ENCODE measurements at regions not wholly inside any gene's neighbourhood (a gene's known extent, or its start where the extent isn't known, plus 50 kb on each side); places are given as distances from the start of the nearest gene placed in this dataset.
"Not testable (repeated sequence)": the region's sequence is repeated elsewhere in the genome, so short reads cannot be mapped to it uniquely, and the experiment has no call there.

GRCh38 chr15:56568466-56569167 lies 103.7 kb upstream of the MNS1 start:
- DNase-seq (ENCODE audit: low read depth in 2 of 2) = no peak

DNA sequence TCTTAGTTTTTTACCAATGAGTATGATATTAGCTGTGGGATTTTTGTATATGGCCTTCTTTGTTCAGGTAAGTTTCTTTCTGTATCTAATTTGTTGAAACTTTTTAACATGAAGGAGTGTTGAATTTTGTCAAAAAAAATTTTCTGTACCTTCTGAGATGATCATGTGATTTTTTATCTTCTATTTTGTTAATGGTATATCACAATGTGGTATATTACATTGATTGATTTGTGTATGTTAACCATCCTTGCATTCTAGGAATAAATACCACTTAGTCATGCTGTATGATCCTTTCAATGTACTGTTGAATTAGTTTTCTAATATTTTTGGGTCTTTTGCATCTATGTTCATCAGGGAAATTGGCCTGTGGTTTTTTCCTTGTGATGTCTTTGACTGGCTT lies 92.5 kb upstream of the MNS1 start:
- DNase-seq (ENCODE audit: low read depth in 2 of 2) = no peak

DNA sequence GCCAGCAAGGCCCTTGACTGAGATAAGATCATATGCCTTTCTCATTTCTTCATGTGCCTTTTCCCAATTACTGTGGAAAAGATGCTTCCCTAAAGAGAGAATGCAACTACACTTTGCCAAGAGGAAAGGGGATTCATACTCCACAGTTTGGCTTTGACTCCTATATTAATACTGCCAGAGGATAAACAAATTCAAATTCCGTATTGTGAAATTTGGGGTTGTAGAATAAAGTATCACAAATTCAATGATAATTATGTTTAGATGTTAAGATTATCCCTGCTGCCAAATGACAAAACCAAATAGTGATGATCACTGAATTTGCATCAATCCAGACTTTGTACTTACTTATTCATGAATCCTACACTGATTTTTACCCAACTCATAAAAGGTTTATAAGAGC lies 88.5 kb upstream of the MNS1 start:
- no peak for DNase-seq (ENCODE audit: low read depth in 2 of 2)

DNA sequence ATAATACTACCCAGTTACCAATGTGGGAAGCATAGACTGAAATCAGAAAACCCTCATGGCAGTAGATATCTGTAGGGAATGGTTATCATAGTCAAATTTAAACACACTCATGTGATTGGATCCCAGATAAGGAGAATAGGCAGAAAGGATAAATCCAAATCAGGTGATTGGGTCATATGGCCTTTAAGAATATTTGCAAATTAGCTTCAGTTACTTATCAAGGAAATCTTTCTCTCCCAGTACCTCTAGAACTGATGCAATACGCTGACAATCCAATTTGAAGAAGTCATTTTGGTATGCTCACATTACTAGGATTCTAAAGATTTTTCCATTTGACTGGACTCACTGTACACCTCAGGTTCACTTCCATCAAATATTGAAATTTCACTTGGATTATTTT lies 87.7 kb upstream of the MNS1 start:
- no peak for DNase-seq (ENCODE audit: low read depth in 2 of 2)

GRCh38 chr15:56540570-56540969 lies 75.6 kb upstream of the MNS1 start:
- not testable (repeated sequence) for DNase-seq (ENCODE audit: low read depth in 2 of 2)

- DNase-seq (ENCODE audit: low read depth in 2 of 2) = not testable (repeated sequence)
Measured at GRCh38 chr15:56540157-56540556, 75.2 kb upstream of the MNS1 start.

- no peak for DNase-seq (ENCODE audit: low read depth in 2 of 2)
Measured at GRCh38 chr15:56538901-56539545, 74.1 kb upstream of the MNS1 start.

DNA sequence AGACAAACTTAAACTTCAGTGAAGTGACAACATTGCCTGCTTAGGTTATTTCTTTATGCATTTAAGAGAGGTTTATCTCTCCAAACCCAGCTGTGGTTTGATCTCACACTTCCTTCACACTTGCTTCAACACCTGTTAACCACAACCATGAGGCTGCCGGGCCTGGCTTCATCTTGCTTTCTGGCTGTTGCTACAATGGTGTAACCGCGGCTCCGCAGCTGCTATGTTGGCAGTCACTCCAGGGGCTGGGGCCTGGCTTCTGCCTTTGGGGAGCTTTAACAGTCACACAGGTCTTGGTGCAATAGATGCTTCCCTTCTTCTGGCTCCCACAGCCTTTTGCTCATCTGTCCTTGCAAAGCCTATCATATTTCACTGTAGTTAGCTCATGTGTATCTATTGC lies 72.9 kb upstream of the MNS1 start:
- DNase-seq (ENCODE audit: low read depth in 2 of 2) = peak; percentile 4 to 14

- DNase-seq (ENCODE audit: low read depth in 2 of 2) = no peak
Measured at GRCh38 chr15:56534728-56535127, 69.8 kb upstream of the MNS1 start.

DNA sequence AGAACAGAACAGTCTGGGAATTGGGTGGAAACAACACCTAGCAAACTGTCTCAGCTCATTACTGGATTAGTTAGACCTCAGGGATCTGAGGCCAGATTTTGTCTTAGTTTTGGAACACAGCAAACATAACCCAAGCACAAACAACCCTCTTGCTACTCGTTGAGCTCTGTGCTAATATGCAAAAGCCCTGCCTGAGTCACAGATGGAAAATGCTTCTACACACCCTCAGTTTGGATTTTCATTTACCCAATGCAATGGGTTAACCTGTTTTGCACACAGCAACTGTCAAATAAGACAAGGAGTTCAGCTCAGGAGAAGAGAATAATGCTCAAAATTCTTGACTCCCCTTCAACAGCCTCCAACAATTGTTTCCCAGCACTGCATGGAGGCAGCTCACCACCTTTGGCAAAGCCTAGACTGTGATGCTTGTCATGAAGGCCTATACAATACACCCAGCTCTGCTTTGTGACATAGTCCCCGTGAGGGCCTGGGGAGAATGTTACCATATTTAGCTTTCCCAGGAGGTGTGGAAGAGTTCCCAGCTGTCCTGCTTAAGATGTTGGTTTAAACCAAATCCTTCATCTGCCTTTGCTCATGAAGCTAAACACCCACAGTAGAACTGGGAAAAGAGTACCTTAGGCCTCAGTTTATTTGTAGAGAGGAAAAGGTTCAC lies 68.9 kb upstream of the MNS1 start:
- DNase-seq (ENCODE audit: low read depth in 2 of 2) = no peak

DNA sequence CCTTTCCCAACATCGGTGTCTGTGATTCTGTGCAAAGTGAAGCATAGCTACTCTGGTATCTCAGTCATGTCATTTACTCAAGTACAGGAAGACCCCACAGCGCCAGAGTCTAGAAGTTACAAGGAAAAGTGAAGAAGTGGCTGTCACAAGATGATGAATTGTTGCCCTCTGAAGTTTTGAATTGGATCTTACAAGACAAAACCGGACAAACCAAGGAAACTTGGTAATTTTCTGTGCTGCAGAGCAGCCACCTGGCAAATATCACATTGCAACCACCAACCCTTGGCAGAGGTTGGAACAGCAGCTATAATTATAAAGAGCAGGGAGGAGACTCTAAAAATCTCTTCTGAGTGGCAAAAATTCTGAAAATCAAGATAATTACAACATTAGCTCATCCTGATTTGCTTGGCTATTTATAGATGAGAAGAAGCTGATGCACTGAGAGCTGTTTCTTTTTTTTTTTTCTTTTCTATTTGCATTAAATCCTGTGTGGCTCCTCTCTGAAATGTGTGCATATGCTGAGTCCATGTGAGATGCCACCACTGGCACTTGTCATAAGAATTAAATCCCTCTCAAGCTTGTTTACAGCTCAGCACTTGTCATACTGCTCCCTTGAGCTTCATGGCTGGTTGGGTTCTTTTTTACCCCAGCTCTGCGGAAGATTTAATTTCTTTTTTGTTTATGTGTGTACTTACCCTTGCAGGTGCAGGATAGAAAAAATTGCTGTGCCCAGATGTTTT lies 68.0 kb upstream of the MNS1 start:
- no peak for DNase-seq (ENCODE audit: low read depth in 2 of 2)

- DNase-seq (ENCODE audit: low read depth in 2 of 2) = no peak
Measured at GRCh38 chr15:56530157-56530556, 65.2 kb upstream of the MNS1 start.

GRCh38 chr15:56528136-56528535 lies 63.2 kb upstream of the MNS1 start:
- DNase-seq (ENCODE audit: low read depth in 2 of 2) = no peak

DNA sequence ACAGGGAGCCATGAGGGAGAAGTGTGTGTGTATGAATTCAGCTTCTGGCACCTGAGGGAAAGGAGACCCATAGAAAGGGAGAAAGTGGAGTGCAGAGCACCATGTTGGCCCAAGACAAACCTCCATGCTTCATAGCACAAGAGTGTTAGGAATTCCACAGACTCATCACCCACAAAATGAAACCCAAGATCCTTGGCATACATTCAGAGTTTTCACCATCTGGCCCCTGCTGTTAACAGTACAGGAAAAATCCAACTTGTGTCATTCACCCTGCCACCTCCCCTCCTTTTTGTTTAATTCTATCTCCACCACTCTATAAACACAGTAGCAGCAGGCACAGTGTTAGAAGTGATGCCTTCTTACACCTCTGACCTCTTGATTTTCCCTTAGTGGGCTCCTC lies 60.0 kb upstream of the MNS1 start:
- no peak for DNase-seq (ENCODE audit: low read depth in 2 of 2)

GRCh38 chr15:56523521-56523920 lies 58.6 kb upstream of the MNS1 start:
- no peak for DNase-seq (ENCODE audit: low read depth in 2 of 2)

- no peak for DNase-seq (ENCODE audit: low read depth in 2 of 2)
Measured at GRCh38 chr15:56519000-56519399, 54.1 kb upstream of the MNS1 start.

Data from stimulated activated CD8-positive, alpha-beta memory T cell treated with anti-CD3 and anti-CD28 coated beads, Interleukin-7, amount 100 ng/mL, for 1 hour (primary cell).